Activated B cell treated with CpG ODN at 0.5 μM for 24 hours (primary cell): ENCODE measurements at regions not wholly inside any gene's neighbourhood (a gene's known extent, or its start where the extent isn't known, plus 50 kb on each side); places are given as distances from the start of the nearest gene placed in this dataset.

Experiments used
- ATAC-seq: fragments of 200-7000 bp; cut with Tn5 transposase; one replicate; pipeline ENCODE4 v1.10.0; 2021; ENCODE audit warnings: low read depth, mild to moderate bottlenecking, moderate library complexity
- CTCF ChIA-PET: fragments of 350-600 bp; sonication (Branson Sonifier 250); formaldehyde crosslinking; loops from one replicate; lab custom pipeline; 2021; ENCODE audit warnings: antibody characterized with exemption; lab: Charles Lee
- POLR2A ChIA-PET: fragments of 350-600 bp; sonication (Branson Sonifier 250); formaldehyde crosslinking; loops from one replicate; lab custom pipeline; 2021; ENCODE audit warnings: antibody characterized with exemption; lab: Charles Lee
- DNase-seq: peaks from one replicate; pipeline ENCODE4 v3.0.0; 2022
- H3K27ac Mint-ChIP-seq: one replicate; pipeline ENCODE4 v1.8.0; 2020; ENCODE audit warnings: mixed read lengths
- H3K27me3 Mint-ChIP-seq: one replicate; pipeline ENCODE4 v1.8.0; 2021; ENCODE audit warnings: mixed read lengths
- H3K36me3 Mint-ChIP-seq: one replicate; pipeline ENCODE4 v1.8.0; 2021; ENCODE audit warnings: low read depth, mixed read lengths
- H3K4me1 Mint-ChIP-seq: one replicate; pipeline ENCODE4 v1.8.0; 2021; ENCODE audit warnings: mixed read lengths
- H3K4me3 Mint-ChIP-seq: one replicate; pipeline ENCODE4 v1.8.0; 2020; ENCODE audit warnings: mild to moderate bottlenecking, mixed read lengths
- H3K9me3 Mint-ChIP-seq: one replicate; pipeline ENCODE4 v1.8.0; 2020; ENCODE audit warnings: mixed read lengths
- intact Hi-C: fragments of 100-400 bp; cut with micrococcal nuclease; formaldehyde crosslinking; loops from one replicate; pipeline ENCODE4 v1.15.1; 2024
- TF ChIP-seq, protein P1 (sequence below): fragments of 200-600 bp; IDR thresholded peaks from one replicate; pipeline ENCODE4 v1.8.0; 2022; ENCODE audit warnings: antibody characterized with exemption, mild to moderate bottlenecking

DNA sequence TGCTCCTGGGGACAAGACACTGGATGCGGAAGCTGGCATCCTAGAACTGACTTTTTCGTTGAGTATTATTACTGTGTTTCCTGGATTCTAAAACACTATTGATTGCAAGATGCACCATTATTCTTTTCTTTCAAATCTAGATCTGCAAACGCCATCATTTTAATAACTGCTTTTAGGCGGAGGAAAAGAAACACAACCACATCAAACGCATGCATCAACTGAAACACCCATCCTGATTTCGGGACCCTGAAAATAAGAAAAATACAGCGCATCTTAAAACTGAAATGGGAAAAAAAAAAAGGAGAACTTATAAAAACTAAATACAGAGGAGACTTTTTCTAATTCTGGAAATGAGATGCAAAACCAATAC lies 103.7 kb upstream of the MAX start:
- intact Hi-C loops, result loop anchor here (1.0 to 5.0 kb wide), 8 partner anchors 22 to 969 kb away; partner anchors contain the start of genes FNTB, FUT8 and MAX
- peak overlapping the region; percentile 96 for H3K27ac Mint-ChIP-seq
- peaks cover 86% of the 10 kb centered on the region for H3K4me1 Mint-ChIP-seq
- ChIA-PET POLR2A (interaction anchor here (0.6 to 5.9 kb wide), 32 partner anchors 10 to 1564 kb away, joined by 3 to 171 read pairs (median 6); partner anchors contain the start of genes FNTB, FUT8, MAX and WDR89), CTCF (interaction anchor here (0.6 to 2.8 kb wide), 11 partner anchors 20 to 618 kb away, joined by 3 to 15 read pairs (median 5); partner anchors contain the start of gene FUT8)
- H3K9me3 Mint-ChIP-seq, result no peaks in the 10 kb centered on the region
- no peaks in the 10 kb centered on the region for H3K36me3 Mint-ChIP-seq
- DNase-seq, result no peak
- TF ChIP-seq, protein P1, sequence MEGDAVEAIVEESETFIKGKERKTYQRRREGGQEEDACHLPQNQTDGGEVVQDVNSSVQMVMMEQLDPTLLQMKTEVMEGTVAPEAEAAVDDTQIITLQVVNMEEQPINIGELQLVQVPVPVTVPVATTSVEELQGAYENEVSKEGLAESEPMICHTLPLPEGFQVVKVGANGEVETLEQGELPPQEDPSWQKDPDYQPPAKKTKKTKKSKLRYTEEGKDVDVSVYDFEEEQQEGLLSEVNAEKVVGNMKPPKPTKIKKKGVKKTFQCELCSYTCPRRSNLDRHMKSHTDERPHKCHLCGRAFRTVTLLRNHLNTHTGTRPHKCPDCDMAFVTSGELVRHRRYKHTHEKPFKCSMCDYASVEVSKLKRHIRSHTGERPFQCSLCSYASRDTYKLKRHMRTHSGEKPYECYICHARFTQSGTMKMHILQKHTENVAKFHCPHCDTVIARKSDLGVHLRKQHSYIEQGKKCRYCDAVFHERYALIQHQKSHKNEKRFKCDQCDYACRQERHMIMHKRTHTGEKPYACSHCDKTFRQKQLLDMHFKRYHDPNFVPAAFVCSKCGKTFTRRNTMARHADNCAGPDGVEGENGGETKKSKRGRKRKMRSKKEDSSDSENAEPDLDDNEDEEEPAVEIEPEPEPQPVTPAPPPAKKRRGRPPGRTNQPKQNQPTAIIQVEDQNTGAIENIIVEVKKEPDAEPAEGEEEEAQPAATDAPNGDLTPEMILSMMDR, result no peak
- H3K4me3 Mint-ChIP-seq, result peak overlapping the region; percentile 76
- no peak for ATAC-seq
- no peaks in the 10 kb centered on the region for H3K27me3 Mint-ChIP-seq

DNA sequence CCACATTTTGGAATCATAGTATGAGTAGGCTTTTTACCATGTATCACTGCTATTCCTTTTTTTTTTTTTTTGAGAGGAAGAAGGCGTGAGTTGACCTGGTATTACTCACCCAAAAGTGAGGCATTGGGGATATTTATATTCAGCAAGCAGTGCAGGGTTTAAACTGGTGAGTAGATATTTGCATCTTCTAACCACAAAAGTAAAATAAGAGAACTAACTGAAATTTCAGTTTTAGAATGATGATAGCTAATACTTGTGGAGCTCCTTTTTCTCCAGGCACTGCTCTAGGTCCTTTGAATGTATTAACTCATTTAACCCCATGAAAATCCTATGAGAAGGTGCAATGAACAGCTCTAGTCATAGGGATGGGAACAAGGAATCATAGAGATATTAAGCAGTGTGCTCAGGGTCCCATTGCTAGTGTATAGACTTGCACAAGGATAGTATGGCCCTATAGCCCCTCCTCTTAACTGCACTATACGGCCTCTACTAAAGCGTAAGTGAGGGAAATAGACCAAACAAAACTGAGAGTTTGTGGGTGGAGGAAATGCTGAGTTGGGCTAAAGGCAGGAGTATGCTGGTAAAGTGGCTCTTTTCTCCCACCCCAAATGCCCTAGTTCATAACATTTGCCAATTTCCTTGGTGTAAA lies 104.3 kb upstream of the MAX start:
- intact Hi-C loops, result loop anchor here (1.0 to 5.0 kb wide), 8 partner anchors 22 to 969 kb away; partner anchors contain the start of genes FNTB, FUT8 and MAX
- H3K9me3 Mint-ChIP-seq, result no peaks in the 10 kb centered on the region
- ChIA-PET CTCF (interaction anchor here (0.6 to 2.8 kb wide), 8 partner anchors 20 to 209 kb away, joined by 3 to 15 read pairs (median 6); no protein-coding TSS in a partner anchor), POLR2A (interaction anchor here (0.7 to 5.9 kb wide), 25 partner anchors 9 to 220 kb away, joined by 3 to 171 read pairs (median 7); partner anchors contain the start of genes FNTB, FUT8 and MAX)
- H3K4me3 Mint-ChIP-seq, result peak overlapping the region; percentile 76
- ATAC-seq (peak; percentile 60), DNase-seq (no peak)
- no peaks in the 10 kb centered on the region for H3K36me3 Mint-ChIP-seq
- H3K27ac Mint-ChIP-seq, result peak overlapping the region; percentile 96
- TF ChIP-seq, protein P1, result no peak
- no peaks in the 10 kb centered on the region for H3K27me3 Mint-ChIP-seq
- peaks cover 89% of the 10 kb centered on the region for H3K4me1 Mint-ChIP-seq

DNA sequence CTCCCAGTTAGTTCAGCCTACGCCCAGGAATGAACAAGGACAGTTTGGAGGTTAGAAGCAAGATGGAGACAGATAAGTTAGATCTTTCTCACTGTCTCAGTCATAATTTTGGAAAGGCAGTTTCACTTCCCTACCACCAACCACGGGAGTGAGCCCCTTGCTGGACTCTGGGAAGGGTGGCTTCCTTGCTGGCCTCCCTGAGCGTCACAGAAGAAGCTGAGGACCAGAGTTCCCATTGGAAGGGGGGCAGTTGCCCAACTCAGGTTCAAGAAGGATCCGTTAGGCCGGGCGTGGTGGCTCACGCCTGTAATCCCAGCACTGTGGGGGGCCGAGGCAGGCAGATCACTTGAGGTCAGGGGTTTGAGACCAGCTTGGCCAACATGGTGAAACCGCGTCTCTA lies 106.2 kb upstream of the MAX start:
- Mint-ChIP-seq H3K4me1 (peaks cover 83% of the 10 kb centered on the region), H3K4me3 (peak overlapping the region; percentile 80), H3K36me3 (no peaks in the 10 kb centered on the region), H3K27ac (peak overlapping the region; percentile 96), H3K9me3 (no peaks in the 10 kb centered on the region), H3K27me3 (no peaks in the 10 kb centered on the region)
- ChIA-PET POLR2A (interaction anchor here (0.6 to 5.9 kb wide), 23 partner anchors 11 to 675 kb away, joined by 3 to 171 read pairs (median 7); partner anchors contain the start of genes FUT8 and MAX), CTCF (interaction anchor here (1.7 to 2.8 kb wide), 3 partner anchors 17 to 203 kb away, joined by 5 to 15 read pairs (median 6); no protein-coding TSS in a partner anchor)
- DNase-seq (no peak), ATAC-seq (no peak)
- TF ChIP-seq, protein P1, result no peak
- intact Hi-C loops, result loop anchor here (1.0 to 5.0 kb wide), 2 partner anchors 79 to 971 kb away; no protein-coding TSS in a partner anchor

DNA sequence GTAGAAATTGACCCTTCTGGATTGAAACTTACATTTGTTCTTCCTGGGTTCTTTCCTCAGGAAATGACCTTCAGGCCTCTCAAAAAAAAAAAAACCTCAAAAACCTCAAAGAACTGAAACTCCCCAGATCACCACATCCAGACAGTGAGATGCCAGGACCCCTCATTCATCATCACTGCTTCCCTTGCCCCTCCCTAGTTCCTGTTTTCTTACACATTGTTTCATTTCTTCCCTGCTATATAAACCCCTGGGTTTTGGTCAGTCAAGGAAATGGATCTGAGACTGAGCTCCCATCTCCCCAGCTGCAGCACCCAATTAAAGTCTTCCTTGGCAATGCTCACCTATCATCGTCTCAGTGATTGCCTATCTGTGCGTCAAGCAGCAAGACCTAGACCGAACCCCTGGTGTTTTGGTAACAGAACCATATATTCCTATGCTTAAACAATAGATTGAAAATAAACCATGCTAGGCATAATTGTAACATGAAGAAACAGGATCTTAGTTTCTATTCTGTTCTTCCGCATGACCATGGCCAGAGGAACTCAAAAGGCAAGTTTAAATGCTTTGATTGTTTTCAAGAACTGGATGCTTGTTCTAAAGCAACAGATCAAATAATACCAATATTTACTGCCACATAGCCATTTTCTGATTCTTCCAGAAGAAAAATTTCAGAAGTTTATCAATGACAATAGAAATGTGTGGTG lies 108.0 kb upstream of the MAX start:
- no peaks in the 10 kb centered on the region for H3K9me3 Mint-ChIP-seq
- intact Hi-C loops, result loop anchor here (1.0 kb wide), 5 partner anchors 12 to 108 kb away; partner anchors contain the start of gene MAX
- H3K36me3 Mint-ChIP-seq, result no peaks in the 10 kb centered on the region
- DNase-seq (no peak), ATAC-seq (peak; percentile 5)
- no peaks in the 10 kb centered on the region for H3K27me3 Mint-ChIP-seq
- POLR2A ChIA-PET, result interaction anchor here (0.5 to 1.4 kb wide), 12 partner anchors 10 to 453 kb away, joined by 3 to 12 read pairs (median 5); partner anchors contain the start of gene FUT8
- TF ChIP-seq, protein P1, result no peak
- peaks cover 77% of the 10 kb centered on the region for H3K4me1 Mint-ChIP-seq
- peak overlapping the region; percentile 61 for H3K4me3 Mint-ChIP-seq
- CTCF ChIA-PET, result no interaction called here
- H3K27ac Mint-ChIP-seq, result peak overlapping the region; percentile 88
